K562 (cell line): ENCODE measurements at regions not wholly inside any gene's neighbourhood (a gene's known extent, or its start where the extent isn't known, plus 50 kb on each side); places are given as distances from the start of the nearest gene placed in this dataset.

Source experiments
- ATAC-seq: fragments of 200-7000 bp; cut with Tn5 transposase; 3 replicates; pipeline ENCODE4 v1.9.1; 2020; ENCODE audit warnings: moderate library complexity
- BruUV-seq: library from RNA; stranded (reverse); fragments of 400-500 nt; replicated peaks from 2 replicates; lab custom pipeline; 2021; lab: Mats Ljungman, UMichigan
- CTCF ChIA-PET: fragments of 300-600 bp; formaldehyde crosslinking; extraction: SDS; loops from one replicate; lab custom pipeline; 2021; ENCODE audit warnings: low intra/inter-chr PET ratio; lab: Yijun Ruan, JAX
- POLR2A ChIA-PET: fragments of 300-600, 350-650 bp; sonication (Branson Sonifier 250); formaldehyde crosslinking; extraction: SDS; loops from one replicate; lab custom pipeline; 2021; ENCODE audit warnings: antibody characterized with exemption, inconsistent platforms; lab: Yijun Ruan, JAX
- DNase-seq, 4 experiments: peaks; one replicate each; pipeline versions ENCODE4 v3.0.0 to v3.0.0-alpha.2; 2011 to 2018; ENCODE audit warnings: low spot score in 3 of 4, mixed read lengths in 3 of 4; ENCODE audit errors: extremely low read depth in 1 of 4
- FAIRE-seq: peaks from 2 replicates; lab custom pipeline; 2011; peaks lifted over from hg19 to GRCh38; lab: Jason Lieb, UNC
- H2AFZ ChIP-seq: 2 replicates; pipeline ENCODE4 v1.6.0; 2011; ENCODE audit warnings: low read depth, low read length, control low read depth, inconsistent platforms
- H3K27ac ChIP-seq: fragments of 200-600 bp; 3 replicates; pipeline ENCODE4 v1.8.0; 2011; ENCODE audit warnings: low read depth, mild to moderate bottlenecking, control low read depth, inconsistent platforms, low read length, moderate library complexity, mixed read lengths; ENCODE audit errors: extremely low read depth
- H3K27me3 ChIP-seq, 2 experiments: fragments of 300-600 bp in 1 of 2; 2 replicates in 1 of 2; 3 replicates in 1 of 2; pipeline versions ENCODE4 v1.6.0 to v1.8.0; 2011; ENCODE audit warnings: inconsistent platforms in 2 of 2, low read length in 2 of 2, mild to moderate bottlenecking in 1 of 2, mixed read lengths in 1 of 2, moderate library complexity in 1 of 2; ENCODE audit not compliant: control insufficient read depth in 2 of 2, insufficient read depth in 2 of 2
- H3K36me3 ChIP-seq: fragments of 300-600 bp; 3 replicates; pipeline ENCODE4 v1.8.0; 2011; ENCODE audit warnings: mild to moderate bottlenecking, low read length, inconsistent platforms; ENCODE audit not compliant: control insufficient read depth, insufficient read depth
- H3K4me1 ChIP-seq, 2 experiments: fragments of 200-600 bp in 1 of 2; replicated peaks in 1 of 2; 2 replicates in 1 of 2; 3 replicates in 1 of 2; pipeline versions ENCODE4 v1.5.1 to v1.8.0; 2011; ENCODE audit warnings: inconsistent platforms in 2 of 2, low read length in 2 of 2, mild to moderate bottlenecking in 1 of 2, mixed read lengths in 1 of 2, moderate library complexity in 1 of 2; ENCODE audit not compliant: control insufficient read depth in 2 of 2, insufficient read depth in 2 of 2
- H3K4me2 ChIP-seq: 2 replicates; pipeline ENCODE4 v1.6.1; 2011; ENCODE audit warnings: low read length, control low read depth, inconsistent platforms, mixed read lengths; ENCODE audit not compliant: insufficient read depth
- H3K4me3 ChIP-seq: fragments of 200-600 bp; sonication (generic), shearing (Covaris generic); 2 replicates; pipeline ENCODE4 v1.5.1; 2016; ENCODE audit warnings: control low read depth, inconsistent platforms
- H3K79me2 ChIP-seq: fragments of 200-600 bp; 3 replicates; pipeline ENCODE4 v1.8.0; 2011; ENCODE audit warnings: low read length, inconsistent platforms; ENCODE audit not compliant: control insufficient read depth, insufficient read depth
- H3K9ac ChIP-seq, 2 experiments: 2 replicates each; pipeline versions ENCODE4 v1.6.0 to v1.6.1; 2011; ENCODE audit warnings: low read depth in 2 of 2, low read length in 2 of 2, control low read depth in 1 of 2, inconsistent platforms in 1 of 2, mild to moderate bottlenecking in 1 of 2, mixed read lengths in 1 of 2; ENCODE audit not compliant: insufficient read depth in 1 of 2
- H3K9me1 ChIP-seq: one replicate; pipeline ENCODE4 v1.6.0; 2011; ENCODE audit warnings: inconsistent platforms, mild to moderate bottlenecking, low read length, moderate library complexity; ENCODE audit not compliant: control insufficient read depth, insufficient read depth
- H3K9me3 ChIP-seq: replicated peaks from 2 replicates; pipeline ENCODE4 v1.5.1; 2011; ENCODE audit warnings: low read depth, low read length, inconsistent platforms; ENCODE audit not compliant: control insufficient read depth, insufficient read depth
- H4K20me1 ChIP-seq: replicated peaks from 2 replicates; pipeline ENCODE4 v1.6.1; 2011; ENCODE audit warnings: low read length, inconsistent platforms, mixed read lengths; ENCODE audit not compliant: control insufficient read depth, insufficient read depth
- ARID1B ChIP-seq: fragments of 450-650 bp; IDR thresholded peaks from 2 replicates; pipeline ENCODE4 v1.6.1; 2016; ENCODE audit warnings: antibody characterized with exemption, mild to moderate bottlenecking, inconsistent platforms
- HDAC3 ChIP-seq: fragments of 450-650 bp; IDR thresholded peaks from 2 replicates; pipeline ENCODE4 v1.6.1; 2018; ENCODE audit warnings: borderline replicate concordance, mild to moderate bottlenecking, moderate library complexity; ENCODE audit not compliant: partially characterized antibody
- HMG20B ChIP-seq: fragments of 250-450 bp; sonication (Bioruptor Pico); IDR thresholded peaks from 2 replicates; pipeline ENCODE4 v1.5.0; 2021; ENCODE audit warnings: mild to moderate bottlenecking
- PTBP1 ChIP-seq: fragments of 200-400 bp; formaldehyde crosslinking; IDR thresholded peaks from 2 replicates; pipeline ENCODE4 v1.6.1; 2017; ENCODE audit warnings: low read depth, low read length
- RB1 ChIP-seq: fragments of 450-650 bp; IDR thresholded peaks from 2 replicates; pipeline ENCODE4 v1.6.1; 2017; ENCODE audit warnings: low read depth, mild to moderate bottlenecking
- SETDB1 ChIP-seq: IDR thresholded peaks from one replicate; pipeline ENCODE4 v1.6.1; 2012; ENCODE audit warnings: low read length, control low read depth, inconsistent platforms
- TCF7 ChIP-seq: sonication (generic); IDR thresholded peaks from 2 replicates; pipeline ENCODE4 v1.6.1; 2016; ENCODE audit warnings: antibody characterized with exemption, borderline replicate concordance
- THAP7 ChIP-seq: fragments of 250-450 bp; sonication (Bioruptor Pico); IDR thresholded peaks from 2 replicates; pipeline ENCODE4 v1.5.0; 2021
- ZC3H4 ChIP-seq: sonication (generic); formaldehyde crosslinking; IDR thresholded peaks from 2 replicates; pipeline ENCODE4 v1.9.0; 2021; ENCODE audit warnings: missing genetic modification reagents, borderline replicate concordance
- ZNF217 ChIP-seq: sonication (generic); formaldehyde crosslinking; IDR thresholded peaks from 2 replicates; pipeline ENCODE4 v1.8.0; 2022; ENCODE audit warnings: mild to moderate bottlenecking, missing genetic modification reagents
- ZNF780A ChIP-seq: fragments of 250-450 bp; sonication (Bioruptor Pico); IDR thresholded peaks from 2 replicates; pipeline ENCODE4 v1.5.0; 2021; ENCODE audit warnings: mild to moderate bottlenecking
- WGBS: fragments of 100-300 bp; shearing (Covaris generic); methylation state at CpG from one replicate; pipeline ENCODE4 v1.1.6; 2016; ENCODE audit warnings: low coverage, mixed read lengths; ENCODE audit not compliant: insufficient coverage; ENCODE audit errors: missing lambda C conversion rate; 5-methylcytosine and 5-hydroxymethylcytosine counted together
- in situ Hi-C: fragments of 300-500 bp; cut with MboI; formaldehyde crosslinking; loops from 4 replicates; pipeline ENCODE4 v1.15.0; 2018; ENCODE audit warnings: inconsistent platforms, mixed read lengths
- intact Hi-C: fragments of 100-400 bp; cut with micrococcal nuclease; formaldehyde crosslinking; loops from 2 replicates; pipeline ENCODE4 v1.14.2; 2022

GRCh38 chr12:28708918-28709371 is 440.1 kb upstream of the FAR2 start:
- POLR2A ChIA-PET: no interaction called here
- FAIRE-seq: no peak
- no peaks in the 10 kb centered on the region for H4K20me1 ChIP-seq
- CTCF ChIA-PET: no interaction called here
- intact Hi-C loops (no loop called here), in situ Hi-C loops (no loop called here)
- no peak for ATAC-seq
- no peak for TF ChIP-seq HDAC3
- TF ChIP-seq TCF7: no peak
- TF ChIP-seq THAP7 (CRISPR knock-in tag): no peak
- TF ChIP-seq ZC3H4: no peak
- no peak for TF ChIP-seq ARID1B
- TF ChIP-seq ZNF780A (CRISPR knock-in tag): no peak
- no peak for TF ChIP-seq SETDB1
- TF ChIP-seq PTBP1: no peak
- TF ChIP-seq RB1: no peak
- no peak for TF ChIP-seq HMG20B (CRISPR knock-in tag)
- TF ChIP-seq ZNF217: no peak
- H3K79me2 ChIP-seq: no peaks in the 10 kb centered on the region
- DNase-seq: no peak
- H3K27ac ChIP-seq: no peak overlapping the region
- BruUV-seq: no TSS peak
- H3K4me2 ChIP-seq: no peak overlapping the region
- H3K4me3 ChIP-seq: no peak overlapping the region
- no peak overlapping the region for H2AFZ ChIP-seq
- no peaks in the 10 kb centered on the region for H3K9me1 ChIP-seq
- no peaks in the 10 kb centered on the region for H3K27me3 ChIP-seq
- no peak overlapping the region for H3K9ac ChIP-seq
- no peaks in the 10 kb centered on the region for H3K9me3 ChIP-seq
- WGBS: 4% methylated on average over 4 of the region's 4 CpGs
- H3K4me1 ChIP-seq: no peaks in the 10 kb centered on the region
- H3K36me3 ChIP-seq: no peaks in the 10 kb centered on the region
